GM12878 (cell line): ENCODE measurements at regions not wholly inside any gene's neighbourhood (a gene's known extent, or its start where the extent isn't known, plus 50 kb on each side); places are given as distances from the start of the nearest gene placed in this dataset.

Experiments
- ATAC-seq: fragments of 200-7000 bp; cut with Tn5 transposase; 3 replicates; pipeline ENCODE4 v1.9.1; 2020; ENCODE audit warnings: mild to moderate bottlenecking, moderate library complexity
- BruUV-seq: library from RNA; stranded (reverse); fragments of 400-500 nt; replicated peaks from 2 replicates; lab custom pipeline; 2021; lab: Mats Ljungman, UMichigan
- CTCF ChIA-PET: fragments of 300-600 bp; sonication (Branson Sonifier 250); formaldehyde crosslinking; extraction: SDS; loops from one replicate; lab custom pipeline; 2021; ENCODE audit warnings: inconsistent platforms; lab: Yijun Ruan, JAX
- POLR2A ChIA-PET: fragments of 350-600 bp; formaldehyde crosslinking; extraction: SDS; loops from one replicate; lab custom pipeline; 2021; ENCODE audit warnings: inconsistent platforms; lab: Charles Lee
- RAD21 ChIA-PET: fragments of 300-600 bp; sonication (Branson Sonifier 250); formaldehyde crosslinking; loops from one replicate; lab custom pipeline; 2023; ENCODE audit warnings: antibody characterized with exemption; ENCODE audit not compliant: unreplicated experiment; lab: Charles Lee
- SMC1A ChIA-PET: fragments of 300-600 bp; sonication (Branson Sonifier 250); formaldehyde crosslinking; loops from one replicate; lab custom pipeline; 2023; ENCODE audit not compliant: unreplicated experiment, uncharacterized antibody; lab: Charles Lee
- DNase-seq: peaks from one replicate; pipeline ENCODE4 v3.0.0-alpha.2; 2011; ENCODE audit warnings: low read depth, low spot score
- FAIRE-seq: peaks from 3 replicates; lab custom pipeline; 2011; peaks lifted over from hg19 to GRCh38; lab: Jason Lieb, UNC
- H2AFZ ChIP-seq: 2 replicates; pipeline ENCODE4 v1.6.0; 2011; ENCODE audit warnings: low read depth, low read length, control low read depth; ENCODE audit not compliant: control insufficient read depth
- H3K27ac ChIP-seq: 2 replicates; pipeline ENCODE4 v1.5.1; 2011; ENCODE audit warnings: control low read depth; ENCODE audit not compliant: control insufficient read depth, insufficient read depth
- H3K27me3 ChIP-seq, 2 experiments: replicated peaks in 1 of 2; 2 replicates each; pipeline versions ENCODE4 v1.6.0 to v1.6.1; 2011; ENCODE audit warnings: low read length in 1 of 2; ENCODE audit not compliant: control insufficient read depth in 2 of 2, insufficient read depth in 2 of 2
- H3K36me3 ChIP-seq, 2 experiments: 2 replicates each; pipeline ENCODE4 v1.5.1; 2011; ENCODE audit warnings: low read length in 1 of 2; ENCODE audit not compliant: control insufficient read depth in 2 of 2, insufficient read depth in 2 of 2
- H3K4me1 ChIP-seq: 2 replicates; pipeline ENCODE4 v1.6.1; 2011; ENCODE audit warnings: mild to moderate bottlenecking, low read length, moderate library complexity, mixed read lengths; ENCODE audit not compliant: control insufficient read depth, insufficient read depth
- H3K4me2 ChIP-seq: 2 replicates; pipeline ENCODE4 v1.6.0; 2011; ENCODE audit warnings: control low read depth; ENCODE audit not compliant: control insufficient read depth, insufficient read depth
- H3K4me3 ChIP-seq: fragments of 200-600 bp; sonication (generic); 2 replicates; pipeline ENCODE4 v1.5.1; 2016
- H3K79me2 ChIP-seq: 2 replicates; pipeline ENCODE4 v1.6.0; 2011; ENCODE audit warnings: low read length; ENCODE audit not compliant: control insufficient read depth, insufficient read depth
- H3K9ac ChIP-seq: 2 replicates; pipeline ENCODE4 v1.8.0; 2011; ENCODE audit warnings: low read length, control low read depth, mixed read lengths; ENCODE audit not compliant: control insufficient read depth, insufficient read depth
- H3K9me3 ChIP-seq: replicated peaks from 3 replicates; pipeline ENCODE4 v1.5.1; 2011; ENCODE audit warnings: mild to moderate bottlenecking, low read length; ENCODE audit not compliant: control insufficient read depth, insufficient read depth
- H4K20me1 ChIP-seq: 2 replicates; pipeline ENCODE4 v1.6.0; 2011; ENCODE audit not compliant: control insufficient read depth, insufficient read depth
- BMI1 ChIP-seq: fragments of 450-650 bp; IDR thresholded peaks from 2 replicates; pipeline ENCODE4 v1.6.1; 2016; ENCODE audit warnings: mild to moderate bottlenecking, moderate library complexity, borderline replicate concordance
- CHD4 ChIP-seq: fragments of 200-600 bp; sonication (generic); IDR thresholded peaks from 2 replicates; pipeline ENCODE4 v1.6.1; 2016; ENCODE audit warnings: mild to moderate bottlenecking
- CREM ChIP-seq: IDR thresholded peaks from 2 replicates; pipeline ENCODE4 v1.6.1; 2014; ENCODE audit warnings: antibody characterized with exemption, low read depth
- EGR1 ChIP-seq, 2 experiments: IDR thresholded peaks; 1 replicate in 1 of 2; 2 replicates in 1 of 2; pipeline ENCODE4 v1.6.1; 2011 to 2012; ENCODE audit warnings: low read depth in 2 of 2, low read length in 2 of 2, borderline replicate concordance in 1 of 2, mild to moderate bottlenecking in 1 of 2, moderate library complexity in 1 of 2
- FOXM1 ChIP-seq: IDR thresholded peaks from 2 replicates; pipeline ENCODE4 v1.6.1; 2012; ENCODE audit warnings: low read depth, mild to moderate bottlenecking, inconsistent platforms, low read length, moderate library complexity
- HCFC1 ChIP-seq: fragments of 150-350 bp; IDR thresholded peaks from 2 replicates; pipeline ENCODE4 v1.6.1; 2014; ENCODE audit warnings: low read length
- KAT2A ChIP-seq: conservative IDR thresholded peaks from 2 replicates; pipeline ENCODE4 v1.6.1; 2011; ENCODE audit warnings: low read depth, low read length; ENCODE audit not compliant: control insufficient read depth
- KDM1A ChIP-seq: fragments of 200-600 bp; sonication (generic); IDR thresholded peaks from 2 replicates; pipeline ENCODE4 v1.6.1; 2016; ENCODE audit warnings: borderline replicate concordance
- KLF5 ChIP-seq: fragments of 450-650 bp; IDR thresholded peaks from 2 replicates; pipeline ENCODE4 v1.6.1; 2014; ENCODE audit warnings: mild to moderate bottlenecking; ENCODE audit not compliant: partially characterized antibody
- POLR2A ChIP-seq: IDR thresholded peaks from 2 replicates; pipeline ENCODE4 v1.6.1; 2011; ENCODE audit warnings: low read depth, mild to moderate bottlenecking, low read length
- RAD51 ChIP-seq: fragments of 450-650 bp; IDR thresholded peaks from 2 replicates; pipeline ENCODE4 v1.6.1; 2016; ENCODE audit warnings: moderate library complexity, mild to moderate bottlenecking, inconsistent platforms
- SMARCA5 ChIP-seq: fragments of 450-650 bp; IDR thresholded peaks from 2 replicates; pipeline ENCODE4 v1.6.1; 2017; ENCODE audit warnings: mild to moderate bottlenecking
- SMC3 ChIP-seq: IDR thresholded peaks from 2 replicates; pipeline ENCODE4 v1.6.1; 2011; ENCODE audit warnings: low read length, improper control_type of control experiment, borderline replicate concordance
- ZNF274 ChIP-seq: IDR thresholded peaks from one replicate; pipeline ENCODE4 v1.8.0; 2011; ENCODE audit not compliant: insufficient read length, insufficient read depth
- ZNF384 ChIP-seq: IDR thresholded peaks from 2 replicates; pipeline ENCODE4 v1.6.1; 2012; ENCODE audit warnings: low read depth, mild to moderate bottlenecking, low read length, improper control_type of control experiment, borderline replicate concordance
- ZSCAN29 ChIP-seq: fragments of 450-650 bp; IDR thresholded peaks from 2 replicates; pipeline ENCODE4 v1.6.1; 2017; ENCODE audit warnings: mild to moderate bottlenecking, moderate library complexity
- WGBS: methylation state at CpG from one replicate; pipeline ENCODE4 v1.1.6; 2016; ENCODE audit warnings: low lambda C conversion rate; ENCODE audit not compliant: insufficient replicate concordance, insufficient coverage; ENCODE audit errors: missing lambda C conversion rate; 5-methylcytosine and 5-hydroxymethylcytosine counted together
- in situ Hi-C: fragments of 300-500 bp; cut with MboI; formaldehyde crosslinking; loops from 9 replicates; pipeline ENCODE4 v1.14.3; 2018; ENCODE audit warnings: mixed read lengths
- intact Hi-C: fragments of 100-400 bp; cut with micrococcal nuclease; formaldehyde crosslinking; loops from one replicate; pipeline ENCODE4 v1.14.2; 2022; ENCODE audit not compliant: unreplicated experiment

DNA sequence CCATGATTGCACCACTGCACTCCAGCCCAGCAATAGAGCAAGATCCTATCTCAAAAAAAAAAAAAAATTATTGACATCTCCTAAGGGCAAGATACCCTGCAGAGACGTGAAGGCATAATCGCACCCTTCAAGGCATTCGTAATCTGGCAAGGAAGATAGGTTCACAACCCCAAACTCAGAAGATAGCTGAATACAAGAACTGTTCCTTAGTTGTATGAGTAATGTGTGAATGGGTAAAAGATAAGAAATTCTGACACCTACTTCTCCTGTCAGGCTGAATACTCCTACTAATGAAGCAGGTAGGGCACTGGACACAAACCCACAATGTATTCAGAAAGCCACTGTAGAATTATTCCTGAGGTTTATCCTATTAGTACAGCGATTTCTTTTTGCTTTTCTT is 882.4 kb upstream of the AUTS2 start:
- Histone ChIP-seq H3K27ac (no peak overlapping the region), H3K4me2 (no peak overlapping the region), H2AFZ (no peak overlapping the region), H3K9me3 (no peaks in the 10 kb centered on the region), H3K27me3 (no peaks in the 10 kb centered on the region), H3K4me1 (no peaks in the 10 kb centered on the region), H3K36me3 (no peaks in the 10 kb centered on the region), H3K9ac (no peak overlapping the region), H3K4me3 (no peak overlapping the region), H4K20me1 (no peaks in the 10 kb centered on the region), H3K79me2 (no peaks in the 10 kb centered on the region)
- under 1% methylated on average over 4 of the region's 4 CpGs for WGBS
- TF ChIP-seq KAT2A (no peak), EGR1 (IDR thresholded peaks at IDR 0.05; ENCODE audit: borderline replicate concordance in 1 of 2, low read depth in 2 of 2, low read length in 2 of 2) (no peak), BMI1 (no peak), ZSCAN29 (no peak), CREM (no peak), ZNF274 (no peak), SMC3 (no peak), HCFC1 (no peak), KLF5 (no peak), FOXM1 (no peak), CHD4 (no peak), SMARCA5 (no peak), KDM1A (no peak), RAD51 (no peak), POLR2A (no peak), ZNF384 (no peak)
- DNase-seq, result no peak
- no peak for ATAC-seq
- in situ Hi-C loops (no loop called here), intact Hi-C loops (no loop called here)
- ChIA-PET SMC1A (no interaction called here), CTCF (no interaction called here), RAD21 (no interaction called here), POLR2A (no interaction called here)
- no peak for FAIRE-seq
- no TSS peak for BruUV-seq
